ENCODE measurements at regions not wholly inside any gene's neighbourhood (a gene's known extent, or its start where the extent isn't known, plus 50 kb on each side); places are given as distances from the start of the nearest gene placed in this dataset.

DNA sequence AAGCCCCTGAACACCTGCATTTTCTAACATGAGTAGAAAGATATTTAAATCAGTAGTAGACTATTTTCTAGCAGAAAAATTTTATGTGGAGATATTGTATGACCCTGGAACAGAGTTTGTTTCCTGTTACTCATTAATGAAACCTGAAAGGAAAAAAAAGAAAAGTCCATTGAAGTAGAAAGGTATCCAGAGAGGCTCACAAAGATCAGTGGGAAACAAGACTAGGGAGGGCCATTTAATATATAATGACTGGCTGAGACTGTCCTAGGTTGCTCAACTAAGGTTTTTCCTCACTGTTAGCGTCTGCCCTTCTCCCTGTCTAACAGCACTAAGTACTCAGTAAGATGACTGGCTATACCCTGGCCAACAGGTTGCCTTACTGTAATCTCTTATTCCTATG lies 788.6 kb downstream of the GLUD2 start:
- no peak for DNase-seq
- H3K36me3 ChIP-seq, result no peaks in the 10 kb centered on the region
- intact Hi-C loops (cut with micrococcal nuclease), result no loop called here
- no peak overlapping the region for H3K27ac ChIP-seq (replicated peaks)
- H3K4me3 ChIP-seq, result no peak overlapping the region
- no peaks in the 10 kb centered on the region for H3K27me3 ChIP-seq (ENCODE audit: low read depth)
- TF ChIP-seq, protein P1, sequence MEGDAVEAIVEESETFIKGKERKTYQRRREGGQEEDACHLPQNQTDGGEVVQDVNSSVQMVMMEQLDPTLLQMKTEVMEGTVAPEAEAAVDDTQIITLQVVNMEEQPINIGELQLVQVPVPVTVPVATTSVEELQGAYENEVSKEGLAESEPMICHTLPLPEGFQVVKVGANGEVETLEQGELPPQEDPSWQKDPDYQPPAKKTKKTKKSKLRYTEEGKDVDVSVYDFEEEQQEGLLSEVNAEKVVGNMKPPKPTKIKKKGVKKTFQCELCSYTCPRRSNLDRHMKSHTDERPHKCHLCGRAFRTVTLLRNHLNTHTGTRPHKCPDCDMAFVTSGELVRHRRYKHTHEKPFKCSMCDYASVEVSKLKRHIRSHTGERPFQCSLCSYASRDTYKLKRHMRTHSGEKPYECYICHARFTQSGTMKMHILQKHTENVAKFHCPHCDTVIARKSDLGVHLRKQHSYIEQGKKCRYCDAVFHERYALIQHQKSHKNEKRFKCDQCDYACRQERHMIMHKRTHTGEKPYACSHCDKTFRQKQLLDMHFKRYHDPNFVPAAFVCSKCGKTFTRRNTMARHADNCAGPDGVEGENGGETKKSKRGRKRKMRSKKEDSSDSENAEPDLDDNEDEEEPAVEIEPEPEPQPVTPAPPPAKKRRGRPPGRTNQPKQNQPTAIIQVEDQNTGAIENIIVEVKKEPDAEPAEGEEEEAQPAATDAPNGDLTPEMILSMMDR (IDR thresholded peaks at IDR 0.05; ENCODE audit: borderline replicate concordance), result no peak
- H3K4me1 ChIP-seq, result no peaks in the 10 kb centered on the region
- H3K9me3 ChIP-seq (replicated peaks), result no peaks in the 10 kb centered on the region

- Histone ChIP-seq H3K36me3 (no peaks in the 10 kb centered on the region), H3K4me1 (no peaks in the 10 kb centered on the region), H3K9me3 (replicated peaks) (no peaks in the 10 kb centered on the region), H3K27me3 (ENCODE audit: low read depth) (no peaks in the 10 kb centered on the region), H3K27ac (replicated peaks) (no peak overlapping the region), H3K4me3 (no peak overlapping the region)
- TF ChIP-seq, protein P1 (IDR thresholded peaks at IDR 0.05; ENCODE audit: borderline replicate concordance), result no peak
- no peak for DNase-seq
- intact Hi-C loops (cut with micrococcal nuclease), result no loop called here
Measured at GRCh38 chrX:121851033-121851432, 803.6 kb downstream of the GLUD2 start.

GRCh38 chrX:121853762-121854613 lies 806.6 kb downstream of the GLUD2 start:
- H3K27me3 ChIP-seq (ENCODE audit: low read depth), result no peaks in the 10 kb centered on the region
- no peaks in the 10 kb centered on the region for H3K36me3 ChIP-seq
- TF ChIP-seq, protein P1 (IDR thresholded peaks at IDR 0.05; ENCODE audit: borderline replicate concordance), result no peak
- no peak for DNase-seq
- H3K27ac ChIP-seq (replicated peaks), result no peak overlapping the region
- H3K4me1 ChIP-seq, result no peaks in the 10 kb centered on the region
- intact Hi-C loops (cut with micrococcal nuclease), result no loop called here
- no peak overlapping the region for H3K4me3 ChIP-seq
- H3K9me3 ChIP-seq (replicated peaks), result no peaks in the 10 kb centered on the region

GRCh38 chrX:121854614-121854911 lies 807.2 kb downstream of the GLUD2 start:
- Histone ChIP-seq H3K9me3 (replicated peaks) (no peaks in the 10 kb centered on the region), H3K36me3 (no peaks in the 10 kb centered on the region), H3K27me3 (ENCODE audit: low read depth) (no peaks in the 10 kb centered on the region), H3K27ac (replicated peaks) (no peak overlapping the region), H3K4me3 (no peak overlapping the region), H3K4me1 (no peaks in the 10 kb centered on the region)
- DNase-seq, result no peak
- intact Hi-C loops (cut with micrococcal nuclease), result no loop called here
- TF ChIP-seq, protein P1 (IDR thresholded peaks at IDR 0.05; ENCODE audit: borderline replicate concordance), result no peak

- H3K4me1 ChIP-seq, result no peaks in the 10 kb centered on the region
- intact Hi-C loops (cut with micrococcal nuclease), result no loop called here
Measured at GRCh38 chrX:121858867-121859647, 811.6 kb downstream of the GLUD2 start.

More at GRCh38 chrX:121858867-121859647, 811.6 kb downstream of the GLUD2 start:
- no peak overlapping the region for H3K4me3 ChIP-seq
- no peak overlapping the region for H3K27ac ChIP-seq (replicated peaks)
- no peak for DNase-seq
- H3K27me3 ChIP-seq (ENCODE audit: low read depth), result no peaks in the 10 kb centered on the region
- H3K36me3 ChIP-seq, result no peaks in the 10 kb centered on the region
- TF ChIP-seq, protein P1 (IDR thresholded peaks at IDR 0.05; ENCODE audit: borderline replicate concordance), result no peak
- H3K9me3 ChIP-seq (replicated peaks), result no peaks in the 10 kb centered on the region

Data from left ventricle myocardium inferior (tissue), 1 donor.